HG03378 (cell line): ENCODE measurements at regions not wholly inside any gene's neighbourhood (a gene's known extent, or its start where the extent isn't known, plus 50 kb on each side); places are given as distances from the start of the nearest gene placed in this dataset.

Experiments used
- ATAC-seq: cut with Tn5 transposase; IDR thresholded peaks from one replicate; pipeline ENCODE4 v1.9.1; 2021; ENCODE audit warnings: mild to moderate bottlenecking, moderate library complexity; ENCODE audit not compliant: unreplicated experiment

GRCh38 chr18:10265560-10266333 lies 188.7 kb upstream of the APCDD1 start:
- ATAC-seq = no peak

- ATAC-seq = no peak
Observed at GRCh38 chr18:10266334-10266590, 188.2 kb upstream of the APCDD1 start.

GRCh38 chr18:10269261-10269660 lies 185.2 kb upstream of the APCDD1 start:
- ATAC-seq = no peak

GRCh38 chr18:10270151-10270571 lies 184.3 kb upstream of the APCDD1 start:
- ATAC-seq = no peak

GRCh38 chr18:10271481-10271880 lies 183.0 kb upstream of the APCDD1 start:
- ATAC-seq = no peak

- ATAC-seq = no peak
Observed at GRCh38 chr18:10274301-10274700, 180.1 kb upstream of the APCDD1 start.

- no peak for ATAC-seq
Observed at GRCh38 chr18:10275486-10275885, 178.9 kb upstream of the APCDD1 start.

GRCh38 chr18:10278265-10278664 lies 176.2 kb upstream of the APCDD1 start:
- no peak for ATAC-seq

- no peak for ATAC-seq
Observed at GRCh38 chr18:10279471-10279870, 175.0 kb upstream of the APCDD1 start.

- ATAC-seq = no peak
Observed at GRCh38 chr18:10279905-10280644, 174.4 kb upstream of the APCDD1 start.

GRCh38 chr18:10284540-10285282 lies 169.7 kb upstream of the APCDD1 start:
- no peak for ATAC-seq

- ATAC-seq = no peak
Observed at GRCh38 chr18:10285283-10285640, 169.2 kb upstream of the APCDD1 start.

GRCh38 chr18:10286580-10287150 lies 167.8 kb upstream of the APCDD1 start:
- no peak for ATAC-seq

GRCh38 chr18:10289251-10289650 lies 165.2 kb upstream of the APCDD1 start:
- no peak for ATAC-seq

- no peak for ATAC-seq
Observed at GRCh38 chr18:10289951-10290637, 164.3 kb upstream of the APCDD1 start.

GRCh38 chr18:10290638-10291235 lies 163.7 kb upstream of the APCDD1 start:
- ATAC-seq = no peak

- ATAC-seq = no peak
Observed at GRCh38 chr18:10291568-10291981, 162.9 kb upstream of the APCDD1 start.

GRCh38 chr18:10293966-10294365 lies 160.5 kb upstream of the APCDD1 start:
- ATAC-seq = no peak

GRCh38 chr18:10295751-10296150 lies 158.7 kb upstream of the APCDD1 start:
- ATAC-seq = no peak

- ATAC-seq = no peak
Observed at GRCh38 chr18:10296491-10296890, 157.9 kb upstream of the APCDD1 start.

- ATAC-seq = no peak
Observed at GRCh38 chr18:10297086-10297485, 157.3 kb upstream of the APCDD1 start.
